OCI-M1 (cell line): ENCODE measurements at regions not wholly inside any gene's neighbourhood (a gene's known extent, or its start where the extent isn't known, plus 50 kb on each side); places are given as distances from the start of the nearest gene placed in this dataset.

Experiments used
- DNase-seq: peaks from one replicate; lab custom pipeline; 2025; lab: John Stamatoyannopoulos, UW

GRCh38 chr18:45527891-45528290, 87.4 kb upstream of the SLC14A2 start:
- DNase-seq = no peak

DNA sequence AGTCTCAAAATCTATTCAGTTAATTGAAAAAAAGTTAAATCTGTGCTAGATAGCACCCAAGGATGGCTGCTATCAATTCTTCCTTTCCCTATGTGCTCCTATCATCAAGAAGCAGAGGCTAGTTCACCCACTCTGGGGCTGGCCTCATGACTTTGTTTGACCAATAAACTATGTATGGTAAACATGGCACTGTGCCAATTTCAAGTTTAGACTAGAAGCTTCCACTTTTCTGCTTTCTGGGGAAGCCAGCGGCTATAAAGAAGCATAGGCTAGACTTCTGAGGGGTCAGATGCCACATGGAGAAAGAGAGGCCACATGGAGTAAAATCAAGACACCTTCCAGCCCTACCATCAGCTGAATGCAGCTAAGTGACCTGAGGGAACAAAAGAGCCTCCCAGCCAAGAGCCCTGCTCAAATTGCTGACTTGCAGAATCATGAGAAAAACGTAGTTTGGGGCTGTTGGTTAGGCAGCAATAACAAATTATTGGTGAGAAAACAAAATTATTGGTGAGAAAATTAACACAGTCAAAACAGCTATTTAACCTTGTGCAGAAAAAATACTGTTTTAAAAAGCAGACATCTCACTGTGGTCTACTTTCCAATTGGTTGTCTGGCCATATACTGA, 86.5 kb upstream of the SLC14A2 start:
- peak; percentile 2 for DNase-seq

DNA sequence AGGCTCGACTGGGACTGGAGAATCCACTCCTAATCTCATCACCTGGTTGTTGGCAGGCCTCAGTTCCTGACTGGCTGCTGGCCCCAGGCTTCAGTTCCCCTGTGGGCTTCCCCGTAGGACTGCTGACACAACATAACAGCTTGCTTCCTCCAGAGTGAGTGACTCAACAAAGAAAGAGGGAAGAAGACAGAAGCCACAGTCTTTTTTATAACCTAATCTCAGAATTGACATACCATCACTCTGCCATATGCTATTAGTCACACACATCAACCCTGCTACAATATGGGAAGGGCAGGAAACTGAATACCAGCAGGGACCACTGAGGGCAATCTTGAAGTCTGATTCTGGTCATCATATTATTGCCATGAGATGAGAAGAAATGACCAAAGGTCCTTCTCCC, 76.8 kb upstream of the SLC14A2 start:
- DNase-seq = no peak

DNA sequence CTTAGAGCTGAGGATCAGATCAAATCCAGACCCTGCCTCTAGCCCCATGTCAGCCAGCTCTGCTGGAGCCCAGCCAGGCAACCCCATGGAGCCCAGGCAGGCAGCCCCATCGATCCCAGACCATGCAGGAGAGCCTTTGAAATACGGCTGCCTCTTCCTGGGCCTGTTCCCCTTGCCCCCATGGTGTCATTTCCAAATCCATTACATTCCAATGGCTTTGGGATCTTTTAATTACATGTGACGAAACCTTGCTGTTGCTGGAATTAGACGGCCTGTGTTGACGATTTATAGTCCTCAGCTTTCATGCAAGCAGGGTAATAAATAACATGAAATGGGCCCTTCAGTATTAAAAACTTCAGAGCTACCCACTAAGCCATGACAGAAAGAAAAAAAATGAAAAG, 75.8 kb upstream of the SLC14A2 start:
- DNase-seq = no peak

DNA sequence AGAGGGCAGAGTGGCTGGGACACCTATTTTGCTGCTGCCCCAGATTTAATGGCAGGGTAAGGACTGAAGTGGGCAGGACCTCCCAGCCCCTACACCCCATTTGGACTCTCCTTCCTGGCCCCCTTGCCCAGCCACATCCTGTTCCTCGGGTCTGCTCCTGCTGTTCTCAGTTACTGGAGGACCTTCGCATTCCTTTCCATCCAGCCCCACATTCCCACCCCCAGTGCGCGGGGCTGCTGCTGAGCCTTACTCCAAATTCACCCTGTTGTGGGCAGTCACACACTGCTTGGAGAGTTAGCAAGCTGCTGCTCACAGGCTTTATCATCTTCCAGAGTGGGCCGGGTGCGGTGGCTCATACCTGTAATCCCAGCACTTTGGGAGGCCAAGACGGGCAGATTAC, 75.2 kb upstream of the SLC14A2 start:
- no peak for DNase-seq

- no peak for DNase-seq
Measured at GRCh38 chr18:45541421-45541820, 73.9 kb upstream of the SLC14A2 start.

DNA sequence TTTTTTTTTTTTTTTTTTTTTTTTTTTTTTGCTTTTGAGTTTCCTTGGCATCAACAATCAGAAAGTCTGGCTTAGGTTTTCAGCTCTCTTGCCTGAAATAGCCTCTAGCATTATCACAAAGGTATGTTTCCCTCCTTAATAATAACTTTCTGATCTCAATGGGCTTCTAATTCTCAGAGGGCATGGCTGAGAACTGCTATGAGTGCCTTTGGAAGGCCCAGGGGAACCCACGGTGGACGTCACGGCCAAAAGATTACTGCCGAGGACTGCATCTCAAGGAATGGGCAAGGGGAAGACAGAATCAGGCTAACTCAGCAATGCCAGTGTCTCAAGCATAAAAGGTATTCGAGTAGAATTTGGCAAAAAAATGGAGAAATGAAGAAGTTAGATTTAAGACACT, 73.2 kb upstream of the SLC14A2 start:
- DNase-seq = no peak

- DNase-seq = no peak
Measured at GRCh38 chr18:45547910-45548309, 67.4 kb upstream of the SLC14A2 start.

DNA sequence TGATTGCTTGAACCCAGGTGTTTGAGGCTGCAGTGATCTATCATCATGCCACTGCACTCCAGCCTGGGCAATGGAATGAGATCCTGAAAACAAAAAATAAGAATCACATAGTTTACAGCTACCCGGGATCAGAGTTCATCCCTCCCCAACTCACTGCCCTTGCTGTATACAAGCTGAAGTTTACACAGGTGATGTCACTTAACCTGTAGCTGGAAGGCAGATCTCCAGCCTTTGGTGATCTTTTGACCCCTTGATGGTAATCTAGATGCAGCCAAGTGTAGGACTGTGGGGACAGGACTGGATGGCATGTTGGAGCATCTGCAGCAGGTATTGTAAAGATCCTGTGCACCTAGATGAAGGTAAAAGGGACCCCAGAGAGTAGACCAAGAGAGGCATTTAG, 66.7 kb upstream of the SLC14A2 start:
- no peak for DNase-seq

DNA sequence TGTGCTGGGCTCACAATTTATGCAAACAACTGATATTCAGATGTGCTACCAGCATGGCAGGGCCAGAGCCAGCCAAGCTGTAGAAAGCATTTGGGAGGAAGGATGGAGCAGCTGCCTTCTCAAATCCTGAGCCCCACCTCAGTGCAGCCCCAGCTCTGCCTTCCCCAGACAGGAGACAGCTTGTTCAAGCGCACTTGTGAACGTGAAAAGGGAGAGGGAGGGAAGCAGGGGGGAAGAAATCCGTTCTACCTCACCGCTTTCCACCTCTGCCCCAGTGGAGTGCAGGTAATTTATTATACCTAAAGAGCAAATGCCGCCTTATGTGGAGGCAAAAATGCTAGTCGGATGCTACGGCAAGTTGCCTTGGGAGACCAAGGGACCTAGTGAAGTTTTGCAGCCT, 66.0 kb upstream of the SLC14A2 start:
- no peak for DNase-seq

- peak; percentile 27 for DNase-seq
Measured at GRCh38 chr18:45551142-45551815, 64.0 kb upstream of the SLC14A2 start.

GRCh38 chr18:45553723-45554388, 61.4 kb upstream of the SLC14A2 start:
- DNase-seq = no peak

DNA sequence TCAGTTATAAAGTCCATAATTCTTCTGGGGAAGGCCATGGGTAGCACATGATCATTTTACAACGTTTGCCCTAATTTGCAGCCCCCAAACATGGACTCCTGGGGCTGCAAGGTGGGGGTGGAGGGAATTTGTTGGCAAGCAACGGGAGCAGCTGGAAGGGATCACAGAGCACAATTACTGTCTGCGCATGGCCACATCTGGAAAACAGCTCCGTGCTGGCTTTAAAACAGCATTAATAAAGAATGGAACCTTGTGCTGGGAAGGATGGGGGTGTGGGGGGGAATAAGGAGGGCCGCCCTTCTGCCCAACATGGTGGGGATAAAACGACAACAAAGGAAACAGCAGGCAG, 60.9 kb upstream of the SLC14A2 start:
- DNase-seq = no peak

- DNase-seq = peak; percentile 57
Measured at GRCh38 chr18:45556222-45556621, 59.1 kb upstream of the SLC14A2 start.

DNA sequence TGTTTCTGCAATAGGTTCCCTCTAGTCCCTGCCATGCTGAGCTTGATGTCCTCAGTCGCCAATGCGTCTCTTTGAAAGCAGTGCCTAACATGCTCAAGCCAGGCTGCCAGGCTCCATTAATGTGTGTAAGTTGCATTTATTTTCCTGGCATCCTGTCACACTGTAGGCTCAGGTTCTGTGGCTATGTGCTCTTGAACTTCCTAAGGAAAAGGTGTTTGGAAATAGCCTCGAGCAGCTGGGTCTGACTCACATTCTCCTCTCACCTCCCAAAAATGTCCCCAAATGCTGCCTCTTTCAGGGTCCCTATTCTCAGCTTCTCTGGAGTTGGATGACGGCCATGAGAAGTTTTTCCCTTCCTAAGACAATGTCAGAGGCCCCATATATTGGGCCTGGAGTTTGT, 58.0 kb upstream of the SLC14A2 start:
- no peak for DNase-seq

- DNase-seq = no peak
Measured at GRCh38 chr18:45557779-45558178, 57.5 kb upstream of the SLC14A2 start.

DNA sequence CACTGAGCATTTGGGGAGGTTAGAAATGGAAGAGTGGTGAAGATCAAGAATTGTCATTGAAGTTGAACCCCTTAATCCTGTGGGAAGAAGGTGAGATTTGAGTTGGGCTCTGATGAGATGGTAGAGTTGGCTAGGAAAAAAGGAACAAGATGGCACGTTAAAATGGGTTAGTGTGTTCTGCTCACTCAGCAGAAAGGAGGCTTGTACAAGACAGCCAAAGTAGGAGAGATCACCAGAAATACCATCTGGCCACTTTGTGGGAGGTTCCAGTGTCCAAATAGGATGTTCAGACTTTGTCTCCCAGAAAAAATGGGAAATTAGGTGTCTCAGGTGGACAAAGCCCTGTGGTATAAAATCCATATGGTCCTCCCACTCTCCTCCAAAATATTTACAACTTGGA, 56.0 kb upstream of the SLC14A2 start:
- DNase-seq = no peak

GRCh38 chr18:45560870-45561269, 54.4 kb upstream of the SLC14A2 start:
- DNase-seq = peak; percentile 5

DNA sequence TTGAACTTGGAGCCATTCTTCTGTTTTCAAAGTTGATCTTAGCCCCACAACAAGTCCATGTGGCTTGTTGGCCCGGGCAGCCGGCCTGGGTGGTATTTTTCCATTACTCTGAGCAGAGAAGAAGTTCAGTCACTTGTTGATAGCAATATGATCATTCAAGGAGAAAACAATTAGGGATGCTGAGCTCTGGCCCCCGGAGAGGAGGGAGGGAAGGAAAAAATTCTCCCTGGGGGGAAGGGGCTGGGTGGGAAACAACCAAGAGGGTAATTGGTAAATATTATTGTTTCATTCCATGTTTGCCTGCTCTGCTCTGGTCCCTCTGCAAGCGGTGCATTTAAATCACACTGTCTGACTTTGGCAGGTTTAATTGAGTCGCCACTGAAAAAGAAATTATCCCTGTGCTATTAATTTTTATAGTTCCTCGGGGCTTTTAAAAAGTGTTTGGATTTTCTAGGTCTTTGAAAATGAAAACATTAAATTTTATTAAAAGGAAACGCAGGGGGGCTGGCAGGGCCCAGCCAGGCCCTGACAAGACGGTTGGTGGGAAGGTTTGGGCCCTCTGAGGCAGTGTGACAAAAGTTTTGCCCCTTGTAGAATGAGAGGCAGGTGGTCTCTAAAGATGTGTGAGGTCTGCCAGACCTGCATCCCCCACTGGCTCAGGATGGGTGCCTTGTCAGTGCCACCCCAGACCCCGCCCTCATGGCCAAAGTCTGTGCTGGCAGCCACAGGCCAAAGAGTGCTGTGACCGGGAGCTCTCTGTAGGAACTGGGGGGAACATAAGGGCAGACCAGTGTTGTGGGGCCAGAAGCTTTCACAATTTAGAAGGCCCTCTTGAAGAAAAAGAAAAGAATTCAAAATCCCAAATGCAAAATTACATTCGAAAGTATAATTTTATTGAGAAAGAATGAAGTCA, 52.5 kb upstream of the SLC14A2 start:
- no peak for DNase-seq

DNA sequence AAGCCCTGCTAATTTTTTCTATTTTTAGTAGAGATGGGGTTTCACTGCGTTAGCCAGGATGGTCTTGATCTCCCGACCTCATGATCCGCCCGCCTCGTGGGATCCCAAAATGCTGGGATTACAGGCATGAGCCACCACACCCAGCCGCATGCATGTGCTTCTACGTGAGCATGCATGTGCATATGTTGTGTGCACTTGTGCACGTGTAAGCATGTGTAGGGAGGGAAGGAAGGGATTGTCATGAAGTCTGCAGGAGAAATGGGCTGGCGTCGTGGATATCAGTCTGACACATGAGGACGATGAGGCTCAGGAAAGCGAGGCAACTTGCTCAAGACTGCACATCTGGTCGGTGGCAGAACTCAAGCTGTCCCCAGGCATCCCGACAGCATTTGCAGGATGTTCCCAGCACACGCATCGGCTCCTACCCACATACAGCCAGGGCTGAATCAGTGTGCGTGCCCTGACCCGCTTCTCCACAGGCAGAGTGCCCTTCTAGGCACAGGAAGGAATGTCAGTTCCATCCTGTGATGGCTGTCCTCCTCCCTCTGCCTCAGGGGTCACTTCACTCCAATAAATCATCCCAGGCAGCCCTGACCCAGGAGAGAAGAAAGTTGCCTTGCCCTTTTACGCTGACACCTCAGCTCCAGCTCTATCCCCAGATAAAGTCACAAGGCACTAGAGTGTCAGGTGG, 49.9 kb upstream of the SLC14A2 start:
- DNase-seq = no peak
